ENCODE measurements at regions not wholly inside any gene's neighbourhood (a gene's known extent, or its start where the extent isn't known, plus 50 kb on each side); places are given as distances from the start of the nearest gene placed in this dataset.

GRCh38 chr5:171619196-171619595, 166.4 kb upstream of the SMIM23 start:
- no peak for DNase-seq (ENCODE audit: low read depth in 1 of 2, low spot score in 1 of 2)
- Histone ChIP-seq H3K27me3 (ENCODE audit: insufficient read depth, poor library complexity, severe bottlenecking) (no peaks in the 10 kb centered on the region), H3K27ac (replicated peaks) (no peak overlapping the region), H3K4me3 (replicated peaks; ENCODE audit: insufficient read depth, low read length) (no peak overlapping the region)
- TF ChIP-seq REST (IDR thresholded peaks at IDR 0.05; ENCODE audit: insufficient replicate concordance, low read depth) (no peak), CTCF (IDR thresholded peaks at IDR 0.05; ENCODE audit: insufficient read depth, low read length) (no peak), POLR2AphosphoS5 (IDR thresholded peaks at IDR 0.05; ENCODE audit: low read depth) (no peak), GABPA (IDR thresholded peaks at IDR 0.05; ENCODE audit: low read depth) (no peak), SPI1 (IDR thresholded peaks at IDR 0.05; ENCODE audit: borderline replicate concordance, low read depth) (no peak)

- no peak for DNase-seq (ENCODE audit: low read depth in 1 of 2, low spot score in 1 of 2)
- H3K4me3 ChIP-seq (replicated peaks; ENCODE audit: insufficient read depth, low read length): no peak overlapping the region
- H3K27ac ChIP-seq (replicated peaks): no peak overlapping the region
- no peaks in the 10 kb centered on the region for H3K27me3 ChIP-seq (ENCODE audit: insufficient read depth, poor library complexity, severe bottlenecking)
- no peak for TF ChIP-seq SPI1 (IDR thresholded peaks at IDR 0.05; ENCODE audit: borderline replicate concordance, low read depth)
- no peak for TF ChIP-seq REST (IDR thresholded peaks at IDR 0.05; ENCODE audit: insufficient replicate concordance, low read depth)
- no peak for TF ChIP-seq GABPA (IDR thresholded peaks at IDR 0.05; ENCODE audit: low read depth)
- no peak for TF ChIP-seq POLR2AphosphoS5 (IDR thresholded peaks at IDR 0.05; ENCODE audit: low read depth)
- TF ChIP-seq CTCF (IDR thresholded peaks at IDR 0.05; ENCODE audit: insufficient read depth, low read length): no peak
Observed at GRCh38 chr5:171619744-171620143, 165.9 kb upstream of the SMIM23 start.

DNA sequence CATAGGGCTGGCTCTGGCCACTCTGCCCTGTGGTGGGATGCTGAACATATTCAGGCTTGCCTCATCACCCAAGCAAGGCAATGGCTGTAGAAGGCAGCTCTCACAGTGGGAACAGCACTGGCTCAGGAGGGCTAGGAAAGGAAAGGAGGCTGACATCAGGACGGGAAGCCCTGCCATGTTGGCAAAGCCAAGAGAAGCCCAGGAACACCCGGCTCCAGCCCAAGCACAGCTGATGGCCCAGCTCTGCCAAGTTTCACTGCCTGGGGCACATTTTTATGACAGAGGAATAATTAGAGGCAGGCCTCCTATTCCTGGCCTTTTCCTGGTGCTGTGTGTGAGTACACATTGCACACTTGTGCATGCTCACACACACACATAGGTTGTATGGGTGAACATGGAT, 163.6 kb upstream of the SMIM23 start:
- Histone ChIP-seq H3K4me3 (replicated peaks; ENCODE audit: insufficient read depth, low read length) (no peak overlapping the region), H3K27me3 (ENCODE audit: insufficient read depth, poor library complexity, severe bottlenecking) (no peaks in the 10 kb centered on the region), H3K27ac (replicated peaks) (no peak overlapping the region)
- no peak for TF ChIP-seq CTCF (IDR thresholded peaks at IDR 0.05; ENCODE audit: insufficient read depth, low read length)
- no peak for TF ChIP-seq GABPA (IDR thresholded peaks at IDR 0.05; ENCODE audit: low read depth)
- TF ChIP-seq REST (IDR thresholded peaks at IDR 0.05; ENCODE audit: insufficient replicate concordance, low read depth): no peak
- TF ChIP-seq SPI1 (IDR thresholded peaks at IDR 0.05; ENCODE audit: borderline replicate concordance, low read depth): no peak
- TF ChIP-seq POLR2AphosphoS5 (IDR thresholded peaks at IDR 0.05; ENCODE audit: low read depth): no peak
- DNase-seq (ENCODE audit: low read depth in 1 of 2, low spot score in 1 of 2): no peak

Measured in HL-60 (cell line).